Psoas muscle (tissue), 7 donors: ENCODE measurements at regions not wholly inside any gene's neighbourhood (a gene's known extent, or its start where the extent isn't known, plus 50 kb on each side); places are given as distances from the start of the nearest gene placed in this dataset.
"Not testable (repeated sequence)": the region's sequence is repeated elsewhere in the genome, so short reads cannot be mapped to it uniquely, and the experiment has no call there.

Experiments
- ATAC-seq, 4 donors: fragments of 200-7000 bp; cut with Tn5 transposase; one replicate each; pipeline ENCODE4 v1.9.1; 2020; ENCODE audit warnings: moderate library complexity in 3 of 4, mild to moderate bottlenecking in 2 of 4
- DNase-seq, 2 donors: peaks; one replicate each; pipeline ENCODE4 v3.0.0-alpha.2; 2020
- H3K27ac ChIP-seq: fragments of 200-600 bp; one replicate; pipeline ENCODE4 v1.8.0; 2022
- H3K27me3 ChIP-seq, 3 donors: fragments of 200-600 bp in 1 of 3; one replicate each; pipeline versions ENCODE4 v1.6.1 to v1.8.0; 2013 to 2022; ENCODE audit warnings: low read length in 2 of 3, mild to moderate bottlenecking in 2 of 3, moderate library complexity in 1 of 3; ENCODE audit not compliant: insufficient read depth in 3 of 3
- H3K36me3 ChIP-seq, 2 donors: fragments of 200-600 bp in 1 of 2; one replicate each; pipeline versions ENCODE4 v1.6.1 to v1.8.0; 2013 to 2022; ENCODE audit warnings: low read depth in 1 of 2, mild to moderate bottlenecking in 1 of 2, moderate library complexity in 1 of 2; ENCODE audit not compliant: insufficient read depth in 1 of 2
- H3K4me1 ChIP-seq: fragments of 200-600 bp; one replicate; pipeline ENCODE4 v1.8.0; 2022
- H3K4me3 ChIP-seq: fragments of 200-600 bp; one replicate; pipeline ENCODE4 v1.8.0; 2022; ENCODE audit warnings: mild to moderate bottlenecking
- H3K9me3 ChIP-seq: fragments of 200-600 bp; one replicate; pipeline ENCODE4 v1.8.0; 2022
- WGBS, 3 donors: extraction: QIAGEN DNeasy Blood & Tissue Kit; methylation state at CpG; one replicate each; pipeline versions ENCODE4 v1.1.6 to v1.1.7; 2013; 5-methylcytosine and 5-hydroxymethylcytosine counted together
- intact Hi-C, 2 donors: fragments of 100-400 bp; cut with DNase I; formaldehyde crosslinking; loops; one replicate each; pipeline versions ENCODE4 v1.11.0 to v1.14.2; 2022
- donor health status: healthy with polysubstance abuse.
- donor health status: DM: no; HTN: no; CAD: no; lungs with moderate emphysema.
- donor health status: Bipolar disorder and iron deficiency.
- donor health status: healthy.
- donor health status: DM: yes; HTN: yes; CAD: no.
- donor health status: DM: no; HTN: no; CAD: no.
- donor health status: DM: yes; HTN: yes; CAD: no.

DNA sequence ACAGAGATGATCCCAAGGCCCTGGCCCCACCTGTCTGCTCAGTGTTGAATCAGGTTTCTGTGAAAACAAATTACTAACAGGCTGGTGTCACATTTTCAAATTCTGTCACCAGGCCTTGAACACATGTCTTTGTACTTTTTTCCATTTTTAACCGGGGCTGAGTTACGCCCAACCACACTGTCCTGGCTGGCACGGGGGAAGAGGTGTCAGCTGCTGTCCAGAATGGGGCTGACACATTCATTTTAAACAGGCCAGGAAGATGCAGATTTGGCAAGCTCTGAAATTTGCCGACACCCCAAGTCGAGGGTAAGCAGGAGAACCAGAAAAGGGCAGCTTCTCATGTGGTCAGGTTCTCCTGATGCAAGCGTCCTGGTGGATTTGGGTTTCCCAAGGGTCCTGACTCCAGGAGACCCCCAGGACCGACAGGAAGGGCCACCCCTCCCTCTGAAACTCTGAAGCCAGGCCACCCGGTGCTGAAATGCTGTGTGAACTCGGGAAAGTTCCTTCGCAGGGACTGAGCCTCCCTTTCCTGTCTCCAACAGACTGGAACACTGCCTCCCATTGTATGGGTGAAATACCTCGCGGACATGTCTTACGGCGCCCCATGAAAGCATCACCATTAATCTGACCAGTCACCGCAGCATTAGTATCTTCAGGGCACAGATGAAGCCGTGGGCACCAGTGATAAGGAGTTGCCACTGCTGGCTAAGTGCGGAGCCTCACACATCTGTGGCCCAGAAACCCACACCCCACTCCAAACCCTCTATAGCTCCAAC lies 90.5 kb upstream of the METTL9 start:
- Histone ChIP-seq H3K4me1 (peaks cover 40% of the 10 kb centered on the region), H3K4me3 (peak overlapping the region; percentile 62), H3K27ac (peak overlapping the region; percentile 94)
- DNase-seq (peak; percentile 62 to 84), ATAC-seq (peak; percentile 50 to 59 (median 54))
- 25 to 50% (median 28%) methylated on average over 17 of the region's 17 CpGs for WGBS, 3 donors
- H3K36me3 ChIP-seq, H3K27me3 ChIP-seq, intact Hi-C loops, H3K9me3 ChIP-seq: not testable (repeated sequence)

DNA sequence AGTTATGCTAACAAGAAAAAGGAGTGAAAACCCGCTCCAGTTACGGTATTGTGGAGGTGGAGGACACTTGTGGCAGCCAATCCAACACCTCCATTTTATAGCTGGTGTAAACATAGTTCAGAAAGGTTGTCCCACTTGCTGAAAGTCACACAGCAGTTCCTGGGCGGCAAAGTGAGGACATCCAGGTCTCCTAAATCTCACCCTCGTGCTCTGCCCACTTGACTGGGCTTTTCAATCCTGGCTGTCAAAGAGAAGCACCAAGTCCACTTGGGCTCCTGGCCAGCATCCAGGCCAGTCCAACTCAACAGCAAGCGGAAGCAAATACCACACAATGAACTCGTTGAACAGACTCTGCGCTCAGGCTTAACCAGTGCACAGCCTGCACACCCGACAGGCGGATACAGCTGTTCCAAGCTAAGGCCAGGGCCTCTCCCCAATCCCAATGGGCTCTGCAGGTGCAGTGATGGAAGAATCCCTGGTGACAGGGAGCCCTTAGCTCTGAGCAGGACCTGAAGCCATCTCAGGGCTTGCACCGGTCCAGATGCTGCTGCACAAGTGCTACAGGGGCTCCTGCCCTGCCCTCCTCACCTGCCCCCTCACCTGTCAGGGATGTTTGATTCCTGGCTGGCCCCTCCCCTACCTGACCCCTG lies 89.8 kb upstream of the METTL9 start:
- H3K9me3 ChIP-seq, H3K36me3 ChIP-seq, H3K27me3 ChIP-seq, intact Hi-C loops: not testable (repeated sequence)
- WGBS, 3 donors: 37 to 59% (median 38%) methylated on average over 10 of the region's 10 CpGs
- peak overlapping the region; percentile 94 for H3K27ac ChIP-seq
- ATAC-seq (peak in 3 of 4 donors; percentile 6 to 15 (median 6)), DNase-seq (peak; percentile 29 to 63)
- peaks cover 47% of the 10 kb centered on the region for H3K4me1 ChIP-seq
- H3K4me3 ChIP-seq: peak overlapping the region; percentile 24

GRCh38 chr16:21510869-21511255 lies 88.5 kb upstream of the METTL9 start:
- DNase-seq: peak in 1 of 2 donors; percentile 40
- WGBS, 3 donors: 57 to 76% (median 60%) methylated on average over 4 of the region's 4 CpGs

GRCh38 chr16:21511315-21512210 lies 87.8 kb upstream of the METTL9 start:
- H3K36me3 ChIP-seq, intact Hi-C loops, H3K27me3 ChIP-seq, H3K9me3 ChIP-seq: not testable (repeated sequence)
- 22 to 31% (median 29%) methylated on average over 29 of the region's 29 CpGs for whole genome bisulfite sequencing, 3 donors
- Histone ChIP-seq H3K4me1 (peaks cover 47% of the 10 kb centered on the region), H3K4me3 (peak overlapping the region; percentile 52), H3K27ac (peak overlapping the region; percentile 94)
- ATAC-seq (peak; percentile 59 to 70 (median 68)), DNase-seq (peak; percentile 85 to 90)

More at GRCh38 chr16:21510869-21511255, 88.5 kb upstream of the METTL9 start:
- H3K9me3 ChIP-seq, intact Hi-C loops, H3K36me3 ChIP-seq, ATAC-seq, H3K27me3 ChIP-seq: not testable (repeated sequence)
- Histone ChIP-seq H3K4me3 (peak overlapping the region; percentile 52), H3K4me1 (peaks cover 48% of the 10 kb centered on the region), H3K27ac (peak overlapping the region; percentile 94)

DNA sequence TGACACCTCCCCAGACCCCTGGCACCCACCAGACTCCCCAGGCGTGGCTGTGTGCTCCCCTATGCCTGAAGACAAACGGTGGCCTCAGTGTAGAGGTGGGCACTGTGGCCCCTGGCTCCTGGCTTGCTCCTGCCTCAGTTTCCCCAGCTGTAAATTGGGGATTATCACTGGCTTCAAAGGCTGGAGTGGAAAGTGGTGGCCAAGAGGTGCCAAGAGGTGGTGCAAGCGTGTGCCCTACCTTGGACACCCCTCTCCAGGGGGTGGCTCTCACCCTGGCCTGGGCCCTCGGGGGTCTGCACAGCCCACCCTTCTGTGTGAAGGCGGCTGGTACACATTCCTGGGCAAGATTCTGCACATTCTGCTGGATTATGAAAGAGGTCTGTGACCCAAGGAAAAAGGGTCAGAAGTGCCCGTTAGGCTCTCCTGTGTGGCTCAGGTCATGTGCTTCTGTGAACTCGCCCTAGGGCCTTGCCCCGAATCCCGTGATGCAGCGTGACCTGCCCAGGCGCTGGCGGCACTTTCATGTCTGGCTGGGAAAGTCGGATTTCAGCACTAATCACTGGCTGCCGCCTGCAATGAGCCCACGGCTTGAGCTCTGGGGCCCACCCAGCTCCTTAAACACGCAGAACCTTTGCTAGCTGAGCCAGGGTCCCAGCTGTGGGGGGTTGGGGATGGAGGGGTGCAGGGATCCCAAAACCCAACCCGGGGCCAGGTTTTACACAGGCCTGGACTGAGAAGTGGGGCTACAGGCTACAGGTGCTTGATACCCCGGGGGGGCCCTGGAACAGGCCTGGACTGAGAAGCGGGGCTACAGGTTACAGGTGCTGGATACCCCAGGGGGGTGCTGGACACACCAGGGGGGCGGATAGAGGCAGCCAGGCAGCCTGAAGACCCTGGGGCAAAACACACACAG lies 86.8 kb upstream of the METTL9 start:
- DNase-seq (peak; percentile 75 to 88), ATAC-seq (peak in 3 of 4 donors; percentile 14 to 31 (median 27))
- H3K36me3 ChIP-seq, H3K27me3 ChIP-seq, H3K9me3 ChIP-seq, intact Hi-C loops: not testable (repeated sequence)
- peaks cover 43% of the 10 kb centered on the region for H3K4me1 ChIP-seq
- peak overlapping the region; percentile 52 for H3K4me3 ChIP-seq
- H3K27ac ChIP-seq: peak overlapping the region; percentile 94
- 43 to 55% (median 44%) methylated on average over 19 to 20 of the region's 20 CpGs for WGBS, 3 donors

GRCh38 chr16:21513337-21513741 lies 86.0 kb upstream of the METTL9 start:
- H3K27me3 ChIP-seq, H3K9me3 ChIP-seq, intact Hi-C loops, H3K36me3 ChIP-seq: not testable (repeated sequence)
- peak overlapping the region; percentile 52 for H3K4me3 ChIP-seq
- 20 to 24% (median 21%) methylated on average over 9 of the region's 9 CpGs for WGBS, 3 donors
- ATAC-seq: peak in 1 of 4 donors; percentile 7
- DNase-seq: peak; percentile 44 to 78
- peaks cover 43% of the 10 kb centered on the region for H3K4me1 ChIP-seq
- H3K27ac ChIP-seq: peak overlapping the region; percentile 94

DNA sequence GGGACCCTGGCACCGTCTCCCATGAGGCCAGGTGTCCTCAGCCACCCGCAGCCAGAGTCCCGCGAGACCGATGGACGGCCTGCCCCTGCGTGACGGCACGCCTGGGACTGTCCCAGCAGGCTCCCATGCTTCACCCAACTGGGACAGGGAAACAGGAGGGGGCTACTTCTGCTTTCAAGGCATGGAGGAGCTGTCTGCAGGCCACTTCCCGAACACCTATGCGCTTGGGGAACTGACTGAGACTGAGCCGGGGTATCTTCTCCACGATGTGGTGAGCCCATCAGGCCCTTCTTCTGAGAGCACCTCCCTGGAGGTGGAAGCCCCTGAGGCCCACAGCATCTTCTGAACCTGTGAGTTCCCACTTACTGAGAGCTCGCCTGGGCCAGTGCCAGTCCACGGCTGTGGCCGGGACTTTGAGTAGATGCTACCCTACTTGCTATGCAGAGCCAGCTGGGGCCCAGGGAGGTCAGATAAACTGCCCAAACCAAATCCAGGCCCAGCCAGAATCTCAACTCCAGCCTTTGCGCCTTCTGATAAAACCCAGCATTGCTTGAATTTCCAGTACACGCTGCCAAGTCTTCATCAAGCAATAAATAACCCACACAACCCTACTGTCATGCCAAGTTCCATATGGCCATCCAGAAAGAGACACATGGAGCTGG lies 85.4 kb upstream of the METTL9 start:
- WGBS, 3 donors: 32 to 46% (median 38%) methylated on average over 17 to 18 of the region's 18 CpGs
- peak overlapping the region; percentile 52 for H3K4me3 ChIP-seq
- ATAC-seq (peak in 1 of 4 donors; percentile 8), DNase-seq (peak; percentile 44 to 77)
- H3K36me3 ChIP-seq, H3K27me3 ChIP-seq, H3K9me3 ChIP-seq, intact Hi-C loops: not testable (repeated sequence)
- H3K4me1 ChIP-seq: peaks cover 43% of the 10 kb centered on the region
- H3K27ac ChIP-seq: peak overlapping the region; percentile 94

GRCh38 chr16:21514474-21514840 lies 84.9 kb upstream of the METTL9 start:
- peak in 1 of 2 donors; percentile 32 for DNase-seq
- peak overlapping the region; percentile 94 for H3K27ac ChIP-seq
- 33 to 62% (median 36%) methylated on average over 14 of the region's 14 CpGs for WGBS, 3 donors
- ATAC-seq, H3K27me3 ChIP-seq, H3K36me3 ChIP-seq, H3K9me3 ChIP-seq, intact Hi-C loops: not testable (repeated sequence)
- peak overlapping the region; percentile 52 for H3K4me3 ChIP-seq
- H3K4me1 ChIP-seq: peaks cover 40% of the 10 kb centered on the region

- H3K36me3 ChIP-seq, H3K27me3 ChIP-seq, intact Hi-C loops, H3K9me3 ChIP-seq: not testable (repeated sequence)
- 21 to 48% (median 29%) methylated on average over 8 of the region's 9 CpGs for WGBS, 3 donors
- Histone ChIP-seq H3K27ac (peak overlapping the region; percentile 94), H3K4me3 (peak overlapping the region; percentile 52), H3K4me1 (peaks cover 22% of the 10 kb centered on the region)
- ATAC-seq (peak in 2 of 4 donors; percentile 15 to 26), DNase-seq (peak in 1 of 2 donors; percentile 52)
Observed at GRCh38 chr16:21516705-21517040, 82.7 kb upstream of the METTL9 start.

DNA sequence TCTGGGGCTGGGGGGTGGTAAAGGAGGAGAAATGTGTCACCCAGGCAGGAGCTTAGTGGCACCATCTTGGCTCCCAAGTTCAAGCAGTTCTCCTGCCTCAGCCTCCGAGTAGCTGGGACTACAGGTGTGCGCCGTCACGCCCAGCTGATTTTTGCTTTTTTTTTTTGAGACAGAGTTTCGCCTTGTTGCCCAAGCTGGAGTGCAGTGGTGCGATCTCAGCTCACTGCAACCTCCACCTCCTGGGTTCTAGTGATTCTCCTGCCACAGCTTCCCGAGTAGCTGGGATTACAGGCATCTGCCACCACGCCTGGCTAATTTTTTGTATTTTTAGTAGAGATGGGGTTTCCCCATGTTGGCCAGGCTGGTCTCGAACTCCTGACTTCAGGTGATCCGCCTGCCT lies 82.1 kb upstream of the METTL9 start:
- ATAC-seq: peak in 1 of 4 donors; percentile 39
- H3K9me3 ChIP-seq, H3K36me3 ChIP-seq, H3K27me3 ChIP-seq, intact Hi-C loops: not testable (repeated sequence)
- Histone ChIP-seq H3K4me3 (peak overlapping the region; percentile 52), H3K4me1 (peaks cover 16% of the 10 kb centered on the region), H3K27ac (peak overlapping the region; percentile 94)
- DNase-seq: peak in 1 of 2 donors; percentile 57
- 63 to 90% (median 67%) methylated on average over 10 of the region's 10 CpGs for WGBS, 3 donors
